Testis (tissue), 2 donors: ENCODE measurements at regions not wholly inside any gene's neighbourhood (a gene's known extent, or its start where the extent isn't known, plus 50 kb on each side); places are given as distances from the start of the nearest gene placed in this dataset.

Experiments
- POLR2A ChIP-seq: fragments of 450-650 bp; IDR thresholded peaks from one replicate; pipeline ENCODE4 v1.6.1; 2017; ENCODE audit warnings: antibody characterized with exemption, mild to moderate bottlenecking, moderate library complexity
- TF ChIP-seq, protein P1 (sequence below), 3 experiments: fragments of 450-650 bp in 2 of 3; fragments of 200-600 bp in 1 of 3; sonication (generic) in 1 of 3; IDR thresholded peaks; one replicate each; pipeline ENCODE4 v1.5.1; 2016 to 2019; ENCODE audit warnings: antibody characterized with exemption in 3 of 3, mild to moderate bottlenecking in 2 of 3, moderate library complexity in 1 of 3

DNA sequence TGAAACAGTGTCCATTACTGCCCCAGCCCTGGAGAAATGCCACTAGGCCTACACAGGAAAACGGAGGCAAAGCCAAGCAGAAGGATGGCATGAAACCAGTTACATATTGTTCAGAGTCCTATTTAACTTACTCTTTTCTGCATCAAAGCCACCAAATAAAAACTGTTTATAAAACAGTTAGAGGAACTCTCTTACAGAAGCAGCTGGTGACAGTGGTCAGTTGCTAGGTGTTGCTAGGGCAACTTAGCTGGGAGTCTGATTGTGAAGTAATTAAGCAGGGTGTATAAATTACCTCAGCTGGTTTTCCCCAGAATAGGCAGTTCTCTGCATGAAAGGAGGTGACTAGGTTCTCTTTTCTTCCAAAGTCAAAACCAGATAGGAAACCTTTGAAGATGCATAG lies 115.6 kb upstream of the ZBED5 start:
- TF ChIP-seq, protein P1, sequence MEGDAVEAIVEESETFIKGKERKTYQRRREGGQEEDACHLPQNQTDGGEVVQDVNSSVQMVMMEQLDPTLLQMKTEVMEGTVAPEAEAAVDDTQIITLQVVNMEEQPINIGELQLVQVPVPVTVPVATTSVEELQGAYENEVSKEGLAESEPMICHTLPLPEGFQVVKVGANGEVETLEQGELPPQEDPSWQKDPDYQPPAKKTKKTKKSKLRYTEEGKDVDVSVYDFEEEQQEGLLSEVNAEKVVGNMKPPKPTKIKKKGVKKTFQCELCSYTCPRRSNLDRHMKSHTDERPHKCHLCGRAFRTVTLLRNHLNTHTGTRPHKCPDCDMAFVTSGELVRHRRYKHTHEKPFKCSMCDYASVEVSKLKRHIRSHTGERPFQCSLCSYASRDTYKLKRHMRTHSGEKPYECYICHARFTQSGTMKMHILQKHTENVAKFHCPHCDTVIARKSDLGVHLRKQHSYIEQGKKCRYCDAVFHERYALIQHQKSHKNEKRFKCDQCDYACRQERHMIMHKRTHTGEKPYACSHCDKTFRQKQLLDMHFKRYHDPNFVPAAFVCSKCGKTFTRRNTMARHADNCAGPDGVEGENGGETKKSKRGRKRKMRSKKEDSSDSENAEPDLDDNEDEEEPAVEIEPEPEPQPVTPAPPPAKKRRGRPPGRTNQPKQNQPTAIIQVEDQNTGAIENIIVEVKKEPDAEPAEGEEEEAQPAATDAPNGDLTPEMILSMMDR (IDR thresholded peaks at IDR 0.05) = no peak
- TF ChIP-seq POLR2A = no peak
